K562 (cell line): ENCODE measurements at regions not wholly inside any gene's neighbourhood (a gene's known extent, or its start where the extent isn't known, plus 50 kb on each side); places are given as distances from the start of the nearest gene placed in this dataset.

Source experiments
- CTCF ChIP-seq, 3 experiments: IDR thresholded peaks in 2 of 3; conservative IDR thresholded peaks in 1 of 3; 2 replicates each; pipeline ENCODE4 v1.5.1; 2011 to 2012; ENCODE audit warnings: low read length in 3 of 3, mild to moderate bottlenecking in 3 of 3, control low read depth in 2 of 3, improper control_type of control experiment in 1 of 3, inconsistent platforms in 1 of 3, low read depth in 1 of 3, mixed read lengths in 1 of 3, moderate library complexity in 1 of 3; ENCODE audit not compliant: insufficient read depth in 2 of 3
- FOSL1 ChIP-seq: fragments of 200-800 bp; sonication (Bioruptor generic); conservative IDR thresholded peaks from 2 replicates; pipeline ENCODE4 v1.6.1; 2016; ENCODE audit warnings: missing genetic modification characterization, missing compliant biosample characterization
- GABPA ChIP-seq: fragments of 200-800 bp; sonication (Bioruptor generic); conservative IDR thresholded peaks from 2 replicates; pipeline ENCODE4 v1.6.1; 2016; ENCODE audit warnings: low read depth, missing genetic modification characterization, missing compliant biosample characterization
- MEIS2 ChIP-seq: fragments of 450-650 bp; IDR thresholded peaks from 2 replicates; pipeline ENCODE4 v1.6.1; 2014; ENCODE audit warnings: mild to moderate bottlenecking; ENCODE audit not compliant: partially characterized antibody
- PATZ1 ChIP-seq: fragments of 250-450 bp; sonication (Bioruptor Pico); IDR thresholded peaks from 2 replicates; pipeline ENCODE4 v1.5.0; 2020; ENCODE audit warnings: mild to moderate bottlenecking, borderline replicate concordance
- POLR2A ChIP-seq: fragments of 450-650 bp; conservative IDR thresholded peaks from 2 replicates; pipeline ENCODE4 v1.6.1; 2016
- SIX5 ChIP-seq, 2 experiments: IDR thresholded peaks; 2 replicates each; pipeline ENCODE4 v1.6.1; 2011; ENCODE audit warnings: low read length in 2 of 2, borderline replicate concordance in 1 of 2, low read depth in 1 of 2, mild to moderate bottlenecking in 1 of 2, moderate library complexity in 1 of 2; ENCODE audit not compliant: insufficient read depth in 1 of 2
- TAF1 ChIP-seq: IDR thresholded peaks from 2 replicates; pipeline ENCODE4 v1.6.1; 2011; ENCODE audit warnings: mild to moderate bottlenecking, low read length, moderate library complexity; ENCODE audit not compliant: insufficient read depth, control insufficient read depth, severe bottlenecking; ENCODE audit errors: extremely low read depth
- ZNF274 ChIP-seq: IDR thresholded peaks from 2 replicates; pipeline ENCODE4 v1.6.1; 2011; ENCODE audit warnings: low read depth, mild to moderate bottlenecking, low read length, moderate library complexity, borderline replicate concordance
- ZNF398 ChIP-seq: fragments of 250-450 bp; sonication (Bioruptor Pico); IDR thresholded peaks from 2 replicates; pipeline ENCODE4 v1.8.0; 2021; ENCODE audit warnings: moderate library complexity, mild to moderate bottlenecking, inconsistent platforms
- ZNF57 ChIP-seq: fragments of 450-650 bp; formaldehyde crosslinking; IDR thresholded peaks from 2 replicates; pipeline ENCODE4 v1.4.0; 2020; ENCODE audit warnings: mild to moderate bottlenecking, moderate library complexity
- TF ChIP-seq, protein P1 (sequence below): sonication (generic); formaldehyde crosslinking; IDR thresholded peaks from 2 replicates; pipeline ENCODE4 v1.8.1; 2022; ENCODE audit warnings: missing genetic modification reagents

GRCh38 chr7:25407053-25407452 lies 178.8 kb upstream of the NPVF start:
- TF ChIP-seq POLR2A, result no peak
- no peak for TF ChIP-seq CTCF (IDR thresholded peaks at IDR 0.05 in 2 of 3, conservative IDR thresholded peaks at IDR 0.05 in 1 of 3; ENCODE audit: insufficient read depth in 2 of 3, low read depth in 1 of 3, low read length in 3 of 3)
- TF ChIP-seq, protein P1, sequence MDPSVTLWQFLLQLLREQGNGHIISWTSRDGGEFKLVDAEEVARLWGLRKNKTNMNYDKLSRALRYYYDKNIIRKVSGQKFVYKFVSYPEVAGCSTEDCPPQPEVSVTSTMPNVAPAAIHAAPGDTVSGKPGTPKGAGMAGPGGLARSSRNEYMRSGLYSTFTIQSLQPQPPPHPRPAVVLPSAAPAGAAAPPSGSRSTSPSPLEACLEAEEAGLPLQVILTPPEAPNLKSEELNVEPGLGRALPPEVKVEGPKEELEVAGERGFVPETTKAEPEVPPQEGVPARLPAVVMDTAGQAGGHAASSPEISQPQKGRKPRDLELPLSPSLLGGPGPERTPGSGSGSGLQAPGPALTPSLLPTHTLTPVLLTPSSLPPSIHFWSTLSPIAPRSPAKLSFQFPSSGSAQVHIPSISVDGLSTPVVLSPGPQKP (CRISPR knock-in tag), result no peak
- no peak for TF ChIP-seq ZNF398
- no peak for TF ChIP-seq FOSL1 (tag)
- TF ChIP-seq ZNF274, result no peak
- no peak for TF ChIP-seq ZNF57 (CRISPR knock-in tag)
- no peak for TF ChIP-seq GABPA (tag)
- TF ChIP-seq SIX5 (IDR thresholded peaks at IDR 0.05; ENCODE audit: borderline replicate concordance in 1 of 2, insufficient read depth in 1 of 2, low read depth in 1 of 2, low read length in 2 of 2), result no peak
- TF ChIP-seq TAF1, result no peak
- no peak for TF ChIP-seq PATZ1 (CRISPR knock-in tag)
- no peak for TF ChIP-seq MEIS2
